NCI-H446 treated with DMSO at 0.1 percent for 48 hours (cell line): ENCODE measurements at regions not wholly inside any gene's neighbourhood (a gene's known extent, or its start where the extent isn't known, plus 50 kb on each side); places are given as distances from the start of the nearest gene placed in this dataset.
"Not testable (repeated sequence)": the region's sequence is repeated elsewhere in the genome, so short reads cannot be mapped to it uniquely, and the experiment has no call there.

ENCODE experiments used
- DNase-seq: peaks from one replicate; lab custom pipeline; 2025; lab: John Stamatoyannopoulos, UW

DNA sequence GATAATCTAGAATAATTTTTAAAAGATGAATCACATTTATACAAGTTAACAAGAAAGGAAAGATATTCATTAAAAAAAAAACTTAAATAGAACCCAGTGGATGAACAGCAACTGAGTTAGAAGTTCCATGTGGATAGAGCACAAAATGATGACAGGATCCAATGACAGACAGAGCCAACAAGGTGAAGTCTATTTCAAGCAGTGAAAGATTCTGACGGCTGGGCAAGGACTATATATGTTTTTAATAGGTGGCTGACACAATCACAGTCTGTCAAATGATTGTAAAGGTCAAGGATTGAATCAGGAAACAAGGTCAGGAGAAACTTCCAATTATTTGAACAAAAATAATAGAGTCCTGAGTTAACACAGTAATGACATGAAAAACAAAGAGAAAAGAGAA lies 1460.0 kb upstream of the CDH8 start:
- no peak for DNase-seq

GRCh38 chr16:63488955-63489354 lies 1452.7 kb upstream of the CDH8 start:
- DNase-seq, result no peak

DNA sequence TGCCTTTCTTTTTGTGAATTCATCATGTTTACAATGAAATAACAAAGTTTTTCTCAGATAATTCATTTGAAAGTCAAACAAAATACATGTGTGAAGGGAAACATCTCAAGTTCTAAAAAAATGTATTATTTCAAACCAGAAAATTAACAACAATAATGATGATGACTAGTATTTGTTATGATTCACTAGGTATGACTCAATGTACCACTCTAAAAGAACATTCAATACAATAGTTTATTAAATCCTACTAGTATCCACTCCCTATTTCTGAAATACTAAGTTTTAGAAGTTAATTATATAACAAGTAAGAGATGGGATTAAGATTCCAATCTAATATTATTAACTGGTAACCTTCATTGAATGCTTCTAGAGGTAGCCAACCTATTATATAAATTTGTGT lies 1444.8 kb upstream of the CDH8 start:
- DNase-seq, result no peak

DNA sequence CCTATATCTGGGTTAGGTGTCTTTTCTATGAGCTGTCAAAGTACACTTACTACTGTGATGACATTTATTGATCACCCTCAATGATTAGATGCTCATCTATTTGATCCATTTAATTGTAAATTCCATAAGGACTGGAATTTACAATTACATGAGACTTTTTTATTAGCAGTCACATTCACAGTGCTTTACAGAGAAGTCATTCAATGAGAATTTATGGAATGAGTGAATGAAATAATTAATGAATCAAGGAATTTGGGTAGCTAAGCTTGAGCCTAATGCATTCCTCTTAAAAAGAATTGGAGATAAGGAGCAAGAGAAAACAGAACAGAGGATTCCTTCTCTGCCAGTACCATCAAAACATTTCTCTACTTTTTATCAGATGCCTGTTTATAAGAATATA lies 1437.5 kb upstream of the CDH8 start:
- no peak for DNase-seq

DNA sequence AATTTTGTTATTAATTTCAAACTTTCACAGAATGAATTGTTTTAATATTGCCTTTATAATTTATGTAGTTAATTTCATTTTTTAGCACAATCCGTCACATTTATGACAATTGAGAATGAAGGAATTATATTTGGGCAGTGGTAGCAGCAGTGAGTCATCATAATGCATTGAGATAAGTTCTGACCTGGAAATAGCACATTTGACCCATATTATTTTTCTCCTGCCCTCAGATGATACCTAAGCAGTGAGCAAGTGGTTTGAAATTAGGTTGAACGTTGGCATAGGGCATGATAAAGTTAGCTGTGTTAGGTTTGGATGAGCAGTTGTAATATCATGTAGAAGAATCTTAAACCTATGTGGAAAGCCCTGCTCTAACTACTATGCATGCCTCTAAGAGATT lies 1431.3 kb upstream of the CDH8 start:
- DNase-seq, result no peak

- no peak for DNase-seq
Observed at GRCh38 chr16:63462316-63462715, 1426.1 kb upstream of the CDH8 start.

DNA sequence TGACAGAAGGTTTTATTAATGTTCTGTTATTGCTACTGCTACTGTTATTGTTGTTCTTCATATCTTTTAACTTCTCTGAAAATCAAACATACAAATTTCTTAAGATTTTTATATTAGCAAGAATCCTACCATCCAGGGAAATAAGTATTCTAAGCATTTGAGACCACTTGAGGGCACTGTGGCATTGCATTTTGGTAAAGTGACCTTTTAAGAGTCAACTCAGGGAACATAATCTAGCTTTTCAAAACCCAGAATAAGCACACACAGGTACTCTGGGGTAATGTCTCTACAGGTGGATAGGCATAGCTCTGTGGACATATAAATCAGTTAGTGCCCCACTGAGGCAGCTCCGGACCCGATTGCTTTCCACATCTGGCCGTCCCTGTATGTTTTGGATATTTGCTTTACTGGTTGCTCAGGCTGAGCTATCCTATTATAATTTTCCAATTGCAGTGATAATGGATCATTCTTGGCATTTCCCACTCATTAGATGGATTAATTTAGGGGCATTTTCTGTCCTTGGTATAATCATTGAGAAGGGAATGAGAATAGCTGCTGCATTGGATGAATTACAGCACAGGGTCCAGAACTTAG lies 1425.1 kb upstream of the CDH8 start:
- peak; percentile 8 for DNase-seq

GRCh38 chr16:63458846-63459245 lies 1422.6 kb upstream of the CDH8 start:
- no peak for DNase-seq

DNA sequence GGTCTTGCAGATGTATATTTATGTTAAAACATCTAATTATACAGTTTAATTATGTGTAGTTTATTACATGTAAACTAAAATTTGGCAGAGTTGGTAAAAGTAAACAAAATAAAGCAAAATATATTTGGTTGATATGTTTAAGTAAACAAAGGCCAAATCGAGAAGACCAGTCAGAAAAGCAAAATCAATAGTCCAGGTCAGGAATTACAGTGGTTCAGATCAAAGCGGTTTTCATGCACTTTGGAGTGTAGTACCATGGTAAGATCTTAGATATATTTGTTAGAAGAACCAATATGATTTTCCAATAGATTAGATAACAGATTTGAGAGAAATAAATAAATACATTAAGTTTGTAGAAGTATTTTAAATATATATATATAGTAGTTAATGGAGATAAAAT lies 1421.6 kb upstream of the CDH8 start:
- DNase-seq, result no peak

- DNase-seq, result no peak
Observed at GRCh38 chr16:63453261-63453660, 1417.0 kb upstream of the CDH8 start.

GRCh38 chr16:63447121-63447520 lies 1410.9 kb upstream of the CDH8 start:
- DNase-seq, result no peak

DNA sequence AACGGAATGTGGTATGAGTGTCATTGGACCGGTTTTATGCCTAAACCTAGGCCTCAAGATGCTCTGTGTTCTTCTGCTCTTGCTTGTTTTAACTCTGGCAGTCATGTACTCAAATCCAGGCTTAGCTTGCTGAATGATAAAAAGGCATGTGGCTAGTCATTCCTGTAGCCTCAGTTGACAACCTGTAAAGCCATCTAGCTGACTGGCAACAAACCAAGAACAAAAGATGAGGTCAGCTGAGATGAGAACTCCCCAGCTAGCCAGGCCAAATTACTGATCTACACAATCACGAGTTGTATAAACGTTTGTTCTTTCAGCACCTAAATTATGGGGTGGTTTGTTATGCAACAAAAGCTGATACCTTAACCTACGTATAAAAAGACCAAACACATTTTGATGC lies 1406.0 kb upstream of the CDH8 start:
- no peak for DNase-seq

DNA sequence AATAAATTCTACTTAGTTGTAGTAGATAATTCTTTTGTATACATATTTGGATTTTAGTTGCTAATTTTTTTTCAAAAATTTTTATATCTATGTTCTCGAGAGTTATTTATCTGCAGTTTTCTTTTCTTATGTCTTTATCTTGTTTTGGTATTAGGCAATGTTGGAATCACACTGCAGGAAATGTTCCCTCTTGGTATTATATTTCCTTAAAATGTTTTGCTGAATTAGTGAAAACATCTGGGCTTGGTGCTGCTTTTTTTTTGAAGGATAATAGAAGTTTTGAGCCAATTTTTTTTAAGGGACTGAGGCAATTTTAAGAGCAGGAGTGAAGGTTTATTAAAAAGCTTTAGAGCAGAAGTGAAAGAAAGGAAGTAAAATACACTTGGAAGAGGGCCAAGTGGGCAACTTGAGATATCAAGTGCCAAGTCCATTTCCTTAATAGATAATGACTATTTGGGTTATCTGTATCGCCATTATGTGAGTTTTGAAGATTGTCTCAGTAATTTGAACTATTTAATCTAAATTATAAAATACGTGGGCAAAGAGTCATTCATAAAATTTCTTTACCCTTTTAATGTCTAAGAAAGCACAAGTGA lies 1390.1 kb upstream of the CDH8 start:
- DNase-seq, result no peak

- no peak for DNase-seq
Observed at GRCh38 chr16:63422715-63423114, 1386.5 kb upstream of the CDH8 start.

DNA sequence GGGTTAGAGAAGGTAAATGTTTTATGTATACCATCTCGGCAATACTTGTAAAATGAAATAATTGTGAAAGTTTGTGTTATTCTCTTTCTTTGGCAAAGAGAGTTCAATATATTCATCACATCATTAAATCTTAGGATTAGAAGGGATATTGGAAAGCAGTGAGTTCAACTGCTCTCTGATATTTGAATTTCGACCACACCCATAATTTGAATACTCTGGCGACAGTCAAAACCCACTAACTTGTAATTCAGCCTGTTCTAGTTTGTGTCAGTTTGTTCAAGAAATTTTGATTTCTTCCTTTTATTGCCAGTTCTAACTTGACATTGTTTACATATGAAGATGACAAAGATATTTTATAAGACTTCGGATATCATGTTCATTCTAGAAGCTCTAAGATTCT lies 1380.5 kb upstream of the CDH8 start:
- no peak for DNase-seq

GRCh38 chr16:63415014-63415413 lies 1378.8 kb upstream of the CDH8 start:
- DNase-seq, result no peak

DNA sequence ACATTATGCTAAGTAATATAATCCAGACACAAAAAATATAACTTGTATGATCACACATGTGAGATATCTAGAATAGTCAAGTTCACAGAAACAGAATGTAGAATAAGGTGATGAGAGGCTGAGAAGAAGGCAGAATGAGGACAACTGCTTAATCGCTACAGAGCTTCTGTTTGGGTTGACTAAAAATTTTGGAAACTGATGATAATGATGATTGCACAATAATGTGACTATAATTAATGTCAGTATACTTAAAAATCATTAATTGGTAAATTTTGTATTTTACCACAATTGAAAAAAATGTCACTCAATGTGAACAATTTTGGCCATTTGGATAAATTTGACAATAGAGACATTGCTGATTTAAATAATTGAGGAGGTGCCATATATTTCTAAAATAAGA lies 1374.4 kb upstream of the CDH8 start:
- DNase-seq, result no peak

- no peak for DNase-seq
Observed at GRCh38 chr16:63403792-63404191, 1367.6 kb upstream of the CDH8 start.

DNA sequence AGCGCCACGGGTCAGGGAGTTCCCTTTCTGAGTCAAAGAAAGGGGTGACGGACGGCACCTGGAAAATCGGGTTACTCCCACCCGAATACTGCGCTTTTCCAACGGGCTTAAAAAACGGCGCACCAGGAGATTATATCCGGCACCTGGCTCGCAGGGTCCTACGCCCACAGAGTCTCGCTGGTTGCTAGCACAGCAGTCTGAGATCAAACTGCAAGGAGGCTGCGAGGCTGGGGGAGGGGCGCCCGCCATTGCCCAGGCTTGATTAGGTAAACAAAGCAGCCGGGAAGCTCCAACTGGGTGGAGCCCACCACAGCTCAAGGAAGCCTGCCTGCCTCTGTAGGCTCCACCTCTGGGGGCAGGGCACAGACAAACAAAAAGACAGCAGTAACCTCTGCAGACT lies 1352.0 kb upstream of the CDH8 start:
- not testable (repeated sequence) for DNase-seq

DNA sequence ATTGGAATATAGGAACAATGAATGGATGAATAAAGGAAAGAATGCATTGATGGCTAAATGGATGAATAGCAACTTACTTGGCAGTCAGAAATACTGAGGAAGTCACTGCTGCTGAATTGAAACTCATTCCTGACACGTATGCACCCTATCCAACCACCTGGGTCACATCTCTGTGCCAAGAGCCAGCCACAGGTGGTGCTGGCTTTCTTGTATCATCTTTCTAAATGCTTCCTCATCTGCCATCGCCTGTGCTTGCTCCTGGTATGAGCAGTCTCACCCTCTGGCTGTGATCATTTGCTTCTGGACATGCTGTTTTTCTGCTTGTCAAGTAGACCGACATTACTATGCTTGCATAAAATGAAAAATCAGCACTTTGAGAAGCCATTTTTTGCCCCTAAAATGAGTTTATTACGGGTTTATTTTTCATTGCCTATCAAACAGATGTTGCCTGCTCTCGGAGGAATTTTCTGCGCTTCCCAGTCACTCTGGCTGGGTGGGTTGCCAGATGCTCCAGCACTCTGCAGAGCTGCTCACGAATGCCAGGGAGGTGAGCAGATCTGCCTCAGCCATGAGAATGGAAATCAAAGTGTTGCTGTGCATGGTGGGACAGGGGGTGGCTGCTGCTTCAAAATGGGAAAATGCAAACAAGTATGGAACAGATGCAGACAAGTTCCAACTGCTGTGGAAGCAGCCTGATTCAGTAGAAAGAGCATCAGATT lies 1349.6 kb upstream of the CDH8 start:
- no peak for DNase-seq

GRCh38 chr16:63373744-63374143 lies 1337.5 kb upstream of the CDH8 start:
- DNase-seq, result no peak

GRCh38 chr16:63372815-63373214 lies 1336.6 kb upstream of the CDH8 start:
- no peak for DNase-seq

- no peak for DNase-seq
Observed at GRCh38 chr16:63372283-63372682, 1336.0 kb upstream of the CDH8 start.
